ENCODE measurements at regions not wholly inside any gene's neighbourhood (a gene's known extent, or its start where the extent isn't known, plus 50 kb on each side); places are given as distances from the start of the nearest gene placed in this dataset.
A peak's percentile ranks its signal among the peaks of the same experiment; 100 is the strongest.

DNA sequence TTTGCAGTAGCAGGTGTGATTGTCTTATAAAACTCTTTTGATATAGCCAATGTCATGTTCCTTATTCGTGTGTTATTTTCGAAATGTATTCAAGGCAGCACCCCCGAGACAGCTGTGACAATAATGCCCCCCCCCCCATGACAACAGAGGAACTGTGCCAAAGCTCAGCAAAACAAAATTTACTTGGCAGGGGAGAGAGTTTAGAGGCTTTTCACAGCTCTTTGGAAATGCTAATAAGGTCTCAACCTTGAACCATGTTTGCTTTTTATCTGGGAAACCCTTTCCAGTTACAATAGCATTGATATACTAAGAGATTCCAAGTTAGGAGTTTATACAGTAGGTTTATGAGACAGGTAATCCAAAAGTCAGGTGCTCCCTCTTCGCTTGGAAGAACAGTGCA, 56.4 kb upstream of the USP44 start:
- no peak for DNase-seq (ENCODE audit: low spot score)

DNA sequence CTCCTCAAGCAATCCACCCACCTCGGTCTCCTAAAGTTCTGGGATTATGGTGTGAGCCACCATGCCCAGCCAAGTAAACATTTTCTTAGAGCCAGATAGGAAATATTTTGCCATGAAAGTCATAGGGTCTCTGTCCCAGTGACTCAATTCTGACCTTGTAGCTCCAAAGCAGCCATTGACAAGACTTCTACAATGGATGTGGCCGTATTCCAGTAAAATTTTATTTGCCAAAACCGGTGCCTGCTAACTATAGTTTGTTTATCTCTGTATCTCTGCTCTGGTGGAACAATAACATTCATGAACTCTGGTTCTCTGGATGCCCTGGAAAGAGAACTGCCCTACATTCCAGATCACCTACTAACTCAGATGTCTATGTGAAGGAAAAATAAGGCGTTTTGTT, 54.6 kb upstream of the USP44 start:
- no peak for DNase-seq (ENCODE audit: low spot score)

DNA sequence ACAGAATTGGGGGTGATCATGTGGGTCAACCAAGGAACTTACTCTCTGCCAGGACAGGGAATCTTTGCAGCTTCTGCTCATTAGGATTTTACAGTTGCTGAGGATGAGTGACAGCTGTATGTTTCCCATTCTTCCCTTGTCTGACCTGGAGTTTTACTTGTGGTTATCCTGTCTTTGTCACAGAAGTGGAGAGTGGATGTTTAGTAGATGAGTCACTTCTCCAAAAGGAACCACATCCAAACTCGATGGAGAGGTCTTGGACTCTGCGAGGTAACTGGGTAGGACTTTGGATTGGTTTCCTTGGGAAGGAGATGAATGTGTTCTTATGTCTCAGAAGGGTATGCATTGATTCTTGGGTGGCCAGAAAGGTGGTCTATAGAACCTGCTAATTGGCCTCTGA, 53.8 kb upstream of the USP44 start:
- no peak for DNase-seq (ENCODE audit: low spot score)

DNA sequence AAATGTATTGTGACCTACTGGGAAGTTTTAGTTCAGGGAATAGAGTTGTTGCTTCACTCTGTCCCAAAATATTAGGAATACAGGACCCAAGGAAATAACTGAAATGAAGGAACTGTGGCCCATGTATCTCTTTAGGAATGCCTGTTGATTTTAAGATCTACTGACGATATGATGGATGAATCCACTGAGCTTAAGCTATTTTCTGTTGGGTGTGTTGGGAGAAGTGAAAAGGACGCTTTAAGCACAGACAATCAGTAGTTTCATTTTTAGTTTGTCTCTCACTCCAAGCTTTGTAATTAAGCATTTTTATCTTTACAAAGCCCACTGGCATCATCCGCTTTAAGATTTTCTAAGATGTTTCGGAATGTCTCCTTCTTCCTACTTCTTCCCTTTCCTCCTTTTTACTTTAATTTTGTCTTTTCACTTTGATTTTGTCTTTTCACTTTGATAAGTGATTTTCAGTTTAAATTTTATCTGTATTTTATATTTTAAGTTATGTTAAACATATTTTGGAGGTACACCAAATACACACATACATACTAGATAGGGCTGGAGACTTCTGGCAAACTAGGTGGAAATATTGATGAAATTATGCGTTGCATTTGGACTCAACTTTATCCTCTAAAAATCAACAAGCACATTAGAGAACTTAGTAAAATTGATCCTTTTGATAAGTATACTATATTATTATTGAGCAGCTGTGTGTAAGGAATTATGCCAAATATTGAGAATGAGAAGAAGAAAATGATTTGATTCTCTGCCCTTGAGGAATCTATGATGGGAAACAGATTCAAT, 52.3 kb upstream of the USP44 start:
- DNase-seq (ENCODE audit: low spot score): no peak

DNA sequence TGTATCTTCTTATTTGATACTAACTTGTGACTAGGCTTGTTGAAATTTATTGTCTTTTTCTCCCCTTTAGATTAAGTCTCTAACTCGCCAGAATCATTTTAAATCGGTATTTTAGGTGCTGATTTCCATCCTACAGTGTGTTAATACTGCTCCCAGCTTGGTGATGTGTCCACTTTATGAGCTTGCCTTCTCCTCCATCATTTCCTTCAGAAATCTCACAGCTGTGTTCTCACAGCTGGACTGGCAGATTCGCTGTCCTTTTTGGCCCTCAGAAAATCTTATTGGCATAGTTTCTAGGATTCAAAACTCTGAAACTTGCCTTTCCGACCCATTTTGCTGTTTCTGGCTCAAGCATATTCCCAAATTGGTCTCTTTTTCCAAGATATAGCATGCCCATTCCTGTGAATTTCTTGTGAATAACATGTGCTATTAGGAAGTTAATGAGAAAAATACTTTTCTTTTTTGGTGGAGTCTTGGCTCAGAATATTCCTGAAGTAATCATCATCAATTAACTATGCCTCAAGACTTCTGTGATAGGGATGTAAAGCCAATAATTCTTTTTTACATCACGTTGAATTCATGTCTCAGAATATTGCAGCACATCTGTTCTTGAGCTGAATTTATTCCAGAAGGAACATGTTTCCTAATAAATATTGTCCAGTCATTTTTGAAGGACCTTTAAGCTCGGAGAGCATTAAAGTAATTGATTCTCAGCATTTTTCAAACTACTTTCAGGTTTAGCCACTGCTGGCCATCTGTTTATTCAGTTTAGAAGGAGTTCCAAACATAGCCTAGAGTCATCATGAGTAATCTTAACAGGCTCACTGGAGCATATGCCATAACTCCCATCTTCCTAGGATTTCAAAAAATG, 50.0 kb upstream of the USP44 start:
- DNase-seq (ENCODE audit: low spot score): peak; percentile 64

All from AG08396 (cell line).